ENCODE measurements at regions not wholly inside any gene's neighbourhood (a gene's known extent, or its start where the extent isn't known, plus 50 kb on each side); places are given as distances from the start of the nearest gene placed in this dataset.
A peak's percentile ranks its signal among the peaks of the same experiment; 100 is the strongest.

GRCh38 chr20:12171923-12172524 is 254.3 kb downstream of the BTBD3 start:
- H3K4me3 ChIP-seq = no peak overlapping the region
- H3K27ac ChIP-seq = no peak overlapping the region
- DNase-seq = peak in 2 of 5 donors; percentile 14 to 23
- WGBS, 3 donors = 27 to 41% (median 33%) methylated on average over 2 of the region's 2 CpGs
- no peaks in the 10 kb centered on the region for H3K36me3 ChIP-seq
- TF ChIP-seq EP300 (IDR thresholded peaks at IDR 0.05) = no peak
- intact Hi-C loops (cut with DNase I) = no loop called here
- H3K9me3 ChIP-seq = no peaks in the 10 kb centered on the region
- no peaks in the 10 kb centered on the region for H3K27me3 ChIP-seq
- no peaks in the 10 kb centered on the region for H3K4me1 ChIP-seq (ENCODE audit: insufficient read depth)

- 45 to 69% (median 55%) methylated on average over 2 of the region's 2 CpGs for WGBS, 3 donors
- H3K27me3 ChIP-seq = no peaks in the 10 kb centered on the region
- no peaks in the 10 kb centered on the region for H3K9me3 ChIP-seq
- H3K4me1 ChIP-seq (ENCODE audit: insufficient read depth) = no peaks in the 10 kb centered on the region
- H3K36me3 ChIP-seq = no peaks in the 10 kb centered on the region
- intact Hi-C loops (cut with DNase I) = no loop called here
- no peak overlapping the region for H3K4me3 ChIP-seq
- H3K27ac ChIP-seq = no peak overlapping the region
- DNase-seq = no peak
- TF ChIP-seq CTCF (IDR thresholded peaks at IDR 0.05) = no peak
- no peak for TF ChIP-seq POLR2A (IDR thresholded peaks at IDR 0.05)
- no peak for TF ChIP-seq EP300 (IDR thresholded peaks at IDR 0.05)
These were observed 255.8 kb downstream of the BTBD3 start for GRCh38 chr20:12173347-12174012.

GRCh38 chr20:12175538-12175937 is 257.8 kb downstream of the BTBD3 start:
- Histone ChIP-seq H3K36me3 (no peaks in the 10 kb centered on the region), H3K4me3 (no peak overlapping the region), H3K9me3 (no peaks in the 10 kb centered on the region), H3K27ac (no peak overlapping the region), H3K27me3 (no peaks in the 10 kb centered on the region), H3K4me1 (ENCODE audit: insufficient read depth) (no peaks in the 10 kb centered on the region)
- intact Hi-C loops (cut with DNase I) = loop anchor here in 1 of 4 donors (5.0 kb wide), 1 partner anchor 1123 kb away; no protein-coding TSS in a partner anchor
- no peak for DNase-seq
- no peak for TF ChIP-seq EP300 (IDR thresholded peaks at IDR 0.05)
- TF ChIP-seq POLR2A (IDR thresholded peaks at IDR 0.05) = no peak
- no peak for TF ChIP-seq CTCF (IDR thresholded peaks at IDR 0.05)

GRCh38 chr20:12177657-12178293 is 260.1 kb downstream of the BTBD3 start:
- Histone ChIP-seq H3K9me3 (no peaks in the 10 kb centered on the region), H3K36me3 (no peaks in the 10 kb centered on the region), H3K4me1 (ENCODE audit: insufficient read depth) (no peaks in the 10 kb centered on the region), H3K27me3 (no peaks in the 10 kb centered on the region), H3K4me3 (no peak overlapping the region), H3K27ac (no peak overlapping the region)
- WGBS, 3 donors = 70 to 93% (median 73%) methylated on average over 3 of the region's 3 CpGs
- intact Hi-C loops (cut with DNase I) = loop anchor here in 1 of 4 donors (5.0 kb wide), 1 partner anchor 1125 kb away; no protein-coding TSS in a partner anchor
- no peak for DNase-seq
- TF ChIP-seq EP300 (IDR thresholded peaks at IDR 0.05) = no peak
- no peak for TF ChIP-seq POLR2A (IDR thresholded peaks at IDR 0.05)
- TF ChIP-seq CTCF (IDR thresholded peaks at IDR 0.05) = no peak

GRCh38 chr20:12179692-12180091 is 262.0 kb downstream of the BTBD3 start:
- H3K27ac ChIP-seq = no peak overlapping the region
- no peaks in the 10 kb centered on the region for H3K36me3 ChIP-seq
- no peaks in the 10 kb centered on the region for H3K4me1 ChIP-seq (ENCODE audit: insufficient read depth)
- WGBS, 3 donors = 48 to 71% (median 58%) methylated on average over 1 of the region's 1 CpG
- H3K4me3 ChIP-seq = no peak overlapping the region
- no peaks in the 10 kb centered on the region for H3K9me3 ChIP-seq
- H3K27me3 ChIP-seq = no peaks in the 10 kb centered on the region
- no peak for DNase-seq
- intact Hi-C loops (cut with DNase I) = loop anchor here in 1 of 4 donors (5.0 kb wide), 1 partner anchor 1127 kb away; no protein-coding TSS in a partner anchor
- TF ChIP-seq POLR2A (IDR thresholded peaks at IDR 0.05) (no peak), EP300 (IDR thresholded peaks at IDR 0.05) (no peak)
